GM19395 (cell line): ENCODE measurements at regions not wholly inside any gene's neighbourhood (a gene's known extent, or its start where the extent isn't known, plus 50 kb on each side); places are given as distances from the start of the nearest gene placed in this dataset.

ENCODE experiments used
- ATAC-seq: cut with Tn5 transposase; IDR thresholded peaks from one replicate; pipeline ENCODE4 v1.9.1; 2021; ENCODE audit warnings: mild to moderate bottlenecking, moderate library complexity; ENCODE audit not compliant: unreplicated experiment

- no peak for ATAC-seq
Measured at GRCh38 chr6:139765825-139766285, 391.4 kb upstream of the CITED2 start.

DNA sequence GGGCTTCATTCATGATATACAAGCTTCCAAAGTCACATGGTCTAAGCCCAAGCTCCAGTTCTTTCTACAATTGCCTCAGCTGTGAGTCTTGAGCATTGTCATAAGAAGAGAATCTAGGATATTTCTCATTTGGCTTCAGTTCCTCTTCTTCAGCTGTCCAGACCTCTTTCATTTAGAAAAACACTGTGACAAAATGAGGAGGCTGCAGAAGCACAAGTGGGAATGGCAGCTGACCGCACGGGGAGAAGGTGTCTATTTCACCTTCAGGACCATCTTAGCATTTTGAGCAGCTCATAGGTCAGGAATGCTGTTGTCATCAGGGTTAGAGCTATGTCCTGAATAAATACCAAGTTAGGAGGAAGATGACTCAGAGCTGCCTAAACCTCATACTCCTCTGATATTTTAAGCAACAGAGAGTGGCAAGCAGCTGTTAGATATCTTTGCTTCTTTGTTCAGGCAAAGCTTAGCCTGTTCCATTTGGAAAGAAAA, 390.1 kb upstream of the CITED2 start:
- peak; percentile 90 for ATAC-seq

- ATAC-seq, result no peak
Measured at GRCh38 chr6:139763468-139764210, 389.2 kb upstream of the CITED2 start.

DNA sequence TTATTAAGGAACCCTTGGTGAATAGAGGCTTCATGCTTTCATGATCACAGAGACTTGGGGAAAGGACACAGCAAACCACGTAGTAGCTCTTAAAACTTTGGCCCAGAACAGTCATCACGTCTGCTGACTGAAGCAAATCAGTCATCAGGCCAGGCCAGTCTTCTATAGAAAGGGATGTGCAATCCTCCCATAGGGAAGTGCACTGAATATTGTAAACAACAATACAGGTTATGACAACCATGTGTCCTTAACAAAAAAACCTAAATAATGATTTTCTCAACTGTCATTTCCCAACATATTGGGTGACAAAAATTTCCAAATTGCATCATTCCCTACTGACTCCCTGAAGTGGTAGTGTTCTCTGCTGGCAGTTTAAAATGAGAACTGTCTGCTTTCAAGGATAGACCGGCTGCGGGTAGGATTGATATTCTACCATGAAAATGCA, 388.2 kb upstream of the CITED2 start:
- peak; percentile 38 for ATAC-seq

- no peak for ATAC-seq
Measured at GRCh38 chr6:139760128-139760527, 385.7 kb upstream of the CITED2 start.

DNA sequence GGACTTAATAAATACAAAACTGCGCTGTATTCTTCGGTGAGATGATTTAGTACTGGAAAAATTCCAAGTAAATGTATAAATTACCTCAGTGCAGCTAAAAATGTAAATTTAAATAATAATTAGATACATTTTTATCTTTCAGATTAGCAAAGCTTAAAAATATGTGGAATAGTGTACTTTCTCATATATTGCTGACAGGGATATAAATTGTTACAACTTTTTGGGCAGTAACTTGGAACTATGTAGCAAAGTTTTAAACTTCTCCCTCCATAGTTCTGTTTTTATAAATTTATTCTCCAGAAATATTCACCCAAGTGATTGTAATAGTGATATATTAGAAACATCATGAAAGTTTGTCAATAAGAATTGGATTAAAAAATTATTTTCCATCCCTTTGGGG, 384.6 kb upstream of the CITED2 start:
- no peak for ATAC-seq

GRCh38 chr6:139758209-139758611, 383.8 kb upstream of the CITED2 start:
- no peak for ATAC-seq

- ATAC-seq, result no peak
Measured at GRCh38 chr6:139757784-139758183, 383.3 kb upstream of the CITED2 start.

- no peak for ATAC-seq
Measured at GRCh38 chr6:139756381-139756780, 381.9 kb upstream of the CITED2 start.

DNA sequence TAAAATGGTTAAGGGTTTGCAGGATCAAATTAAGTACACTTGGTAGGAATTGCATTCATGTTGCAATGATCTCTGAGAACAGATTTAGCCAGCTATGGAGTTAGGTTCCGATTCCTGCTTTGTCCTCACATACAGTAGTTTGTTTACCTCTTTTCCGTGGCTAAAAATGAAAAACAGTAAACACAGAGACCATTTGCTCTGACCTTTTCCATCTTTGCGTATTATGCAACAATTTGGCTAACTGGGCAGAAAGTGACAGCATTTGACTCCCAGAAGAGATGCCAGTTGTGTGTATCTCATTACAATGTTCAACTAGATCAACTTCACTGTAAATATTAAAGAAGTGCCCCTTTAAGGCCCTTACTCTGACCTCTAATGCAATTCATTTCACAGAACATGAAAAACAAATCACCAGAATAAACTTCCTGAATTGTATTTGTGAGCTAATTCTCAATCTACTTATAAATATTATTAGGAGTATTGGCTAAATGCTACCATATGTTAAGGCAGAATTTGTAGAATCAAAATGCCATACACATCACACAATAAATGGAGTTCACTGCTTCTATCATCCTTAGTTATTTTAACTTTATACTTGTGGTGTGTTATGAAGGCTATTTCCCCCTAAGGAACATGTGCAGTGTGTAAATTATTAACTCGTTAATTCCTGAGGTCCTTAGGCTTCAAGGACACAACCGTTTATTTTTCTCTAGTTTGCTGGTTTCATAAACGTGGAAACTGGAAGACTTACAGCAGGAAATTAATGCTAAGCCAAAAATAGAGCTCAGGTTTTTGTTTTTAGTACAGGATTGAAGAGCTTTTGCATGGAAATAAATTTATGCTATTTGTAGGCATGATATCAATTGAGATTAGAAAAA, 380.7 kb upstream of the CITED2 start:
- ATAC-seq, result no peak

GRCh38 chr6:139753198-139753861, 378.9 kb upstream of the CITED2 start:
- ATAC-seq, result no peak

DNA sequence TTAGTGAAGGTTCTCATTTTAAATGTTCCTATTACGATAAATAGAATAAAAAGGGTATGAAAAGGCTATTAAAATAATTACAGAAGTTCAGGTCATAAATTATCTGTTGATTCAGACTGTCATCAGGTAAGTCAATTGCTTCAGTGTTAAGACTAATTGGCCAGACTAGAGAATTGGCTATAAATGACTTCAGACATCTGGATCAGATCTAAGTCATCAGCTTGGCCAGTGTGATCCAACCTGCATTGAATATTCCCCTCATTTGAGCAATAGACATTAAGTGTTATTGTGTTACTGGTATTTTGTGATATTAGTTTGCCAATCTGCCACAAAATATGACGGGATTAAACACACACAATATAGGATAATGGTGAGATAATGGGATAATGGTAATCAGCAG, 377.6 kb upstream of the CITED2 start:
- no peak for ATAC-seq

- no peak for ATAC-seq
Measured at GRCh38 chr6:139751179-139751578, 376.7 kb upstream of the CITED2 start.

DNA sequence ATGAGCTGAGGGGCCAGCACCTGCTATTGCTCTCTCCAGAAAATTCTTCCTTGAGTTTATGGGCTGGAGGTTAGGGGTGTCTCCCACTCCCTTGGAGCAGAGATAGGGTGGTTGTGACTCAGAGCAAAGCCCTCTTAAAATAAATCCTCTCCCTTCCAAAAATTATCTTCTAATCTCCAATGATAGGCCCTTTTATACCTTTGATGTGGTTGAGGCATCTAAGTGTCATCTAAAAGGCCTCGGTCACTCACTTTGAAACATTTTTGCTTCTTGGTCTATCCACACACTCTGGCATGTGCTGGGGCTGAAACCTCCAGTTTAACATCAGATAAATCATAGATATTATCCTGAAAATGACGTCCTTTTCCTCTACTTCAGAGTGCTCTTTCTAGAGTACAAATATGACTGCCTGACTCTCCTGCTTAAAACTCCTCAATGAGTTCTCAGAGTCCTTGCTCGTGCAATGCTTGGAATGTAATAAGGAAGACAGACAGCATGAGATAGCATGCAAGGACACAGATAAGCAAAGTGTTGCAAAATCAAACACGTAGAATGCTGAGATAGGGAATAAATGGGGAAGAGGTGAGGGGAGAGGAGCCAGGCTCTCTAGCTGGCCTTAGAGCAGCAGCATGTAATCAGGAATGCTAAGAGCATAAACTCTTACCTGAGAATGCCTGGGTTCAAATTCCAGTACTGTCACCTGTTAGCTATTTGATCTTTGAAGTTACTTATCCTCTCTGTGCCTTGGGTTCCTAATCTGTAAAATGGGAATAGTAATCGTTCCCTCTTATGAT, 374.1 kb upstream of the CITED2 start:
- no peak for ATAC-seq

DNA sequence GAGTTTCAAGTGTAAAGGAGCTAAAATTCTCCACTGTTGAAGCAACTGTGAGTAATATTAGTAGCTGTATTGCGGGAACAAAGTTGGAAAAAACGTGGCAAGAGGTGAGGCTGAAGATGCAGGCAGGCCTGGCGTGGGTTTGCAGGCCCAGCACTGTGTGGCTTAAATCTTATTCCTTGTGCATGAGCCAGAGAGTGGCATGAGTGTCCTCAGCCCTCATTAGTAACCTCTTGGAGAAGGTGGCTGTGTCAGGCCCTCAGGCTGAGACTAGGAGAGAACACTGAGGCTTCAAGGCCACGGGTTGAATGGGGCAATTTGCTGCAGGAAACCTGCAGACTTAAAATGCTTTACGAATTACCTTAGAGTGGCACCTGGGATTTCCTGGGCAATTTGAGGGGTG, 372.7 kb upstream of the CITED2 start:
- ATAC-seq, result no peak

DNA sequence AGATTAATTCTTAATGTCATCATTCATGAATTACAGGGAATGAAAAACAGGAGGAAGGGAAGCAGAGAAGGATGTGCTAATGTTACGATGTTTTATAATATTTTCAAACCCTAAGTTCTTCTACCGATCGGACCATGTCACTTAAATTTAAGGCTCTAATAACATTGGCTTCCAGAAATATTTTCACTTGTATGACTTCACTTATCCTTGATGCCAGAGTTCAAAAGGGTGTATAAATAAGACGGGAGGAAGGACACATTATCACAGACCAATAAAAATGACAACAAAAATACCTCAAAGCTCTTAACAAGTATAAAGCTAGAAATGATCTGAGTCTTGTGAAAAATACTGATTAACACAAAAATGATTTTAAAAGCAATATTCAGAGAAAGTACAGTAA, 370.4 kb upstream of the CITED2 start:
- ATAC-seq, result no peak

- no peak for ATAC-seq
Measured at GRCh38 chr6:139743664-139744437, 369.4 kb upstream of the CITED2 start.

- no peak for ATAC-seq
Measured at GRCh38 chr6:139742671-139743070, 368.2 kb upstream of the CITED2 start.

DNA sequence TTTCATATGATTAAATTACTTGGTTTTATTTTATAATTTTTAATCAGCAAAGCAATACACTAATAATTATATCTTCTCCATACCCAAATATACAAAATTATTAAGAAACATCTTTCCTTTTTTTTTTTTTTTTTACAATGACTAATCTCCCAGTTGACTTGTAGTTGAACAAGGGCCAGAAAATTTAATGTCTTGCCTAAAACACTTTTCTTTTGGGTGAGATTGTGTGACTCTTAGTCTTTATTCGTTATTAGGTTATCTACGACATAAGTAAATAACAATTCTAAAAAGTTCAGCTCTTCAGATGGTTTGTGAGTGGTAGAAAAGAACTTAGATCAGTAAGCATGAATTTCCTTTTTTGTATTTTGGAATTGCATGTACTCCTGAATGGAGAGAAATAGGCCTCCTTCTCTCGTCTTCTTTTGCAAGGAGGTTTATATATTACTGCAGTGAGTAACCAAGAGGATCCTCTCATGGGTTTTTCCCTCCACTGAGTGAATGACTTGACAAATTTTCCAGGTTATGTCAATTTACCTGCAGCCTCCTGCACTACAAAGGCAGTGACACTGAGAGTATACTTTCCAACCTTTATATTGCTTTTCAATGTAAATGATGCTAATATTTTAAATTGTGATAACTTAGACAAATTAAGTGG, 364.5 kb upstream of the CITED2 start:
- no peak for ATAC-seq
